ENCODE measurements at regions not wholly inside any gene's neighbourhood (a gene's known extent, or its start where the extent isn't known, plus 50 kb on each side); places are given as distances from the start of the nearest gene placed in this dataset.
"Not testable (repeated sequence)": the region's sequence is repeated elsewhere in the genome, so short reads cannot be mapped to it uniquely, and the experiment has no call there.

DNA sequence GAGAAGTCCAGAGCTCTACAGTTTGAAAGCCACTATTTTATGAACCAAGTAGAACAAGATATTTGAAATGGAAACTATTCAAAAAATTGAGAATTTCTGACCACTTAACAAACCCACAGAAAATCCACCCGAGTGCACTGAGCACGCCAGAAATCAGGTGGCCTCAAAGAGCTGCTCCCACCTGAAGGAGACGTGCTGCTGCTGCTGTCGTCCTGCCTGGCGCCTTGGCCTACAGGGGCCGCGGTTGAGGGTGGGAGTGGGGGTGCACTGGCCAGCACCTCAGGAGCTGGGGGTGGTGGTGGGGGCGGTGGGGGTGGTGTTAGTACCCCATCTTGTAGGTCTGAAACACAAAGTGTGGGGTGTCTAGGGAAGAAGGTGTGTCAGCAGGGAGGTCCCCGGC lies 50.0 kb upstream of the IQSEC3 start:
- TF ChIP-seq, protein P1, sequence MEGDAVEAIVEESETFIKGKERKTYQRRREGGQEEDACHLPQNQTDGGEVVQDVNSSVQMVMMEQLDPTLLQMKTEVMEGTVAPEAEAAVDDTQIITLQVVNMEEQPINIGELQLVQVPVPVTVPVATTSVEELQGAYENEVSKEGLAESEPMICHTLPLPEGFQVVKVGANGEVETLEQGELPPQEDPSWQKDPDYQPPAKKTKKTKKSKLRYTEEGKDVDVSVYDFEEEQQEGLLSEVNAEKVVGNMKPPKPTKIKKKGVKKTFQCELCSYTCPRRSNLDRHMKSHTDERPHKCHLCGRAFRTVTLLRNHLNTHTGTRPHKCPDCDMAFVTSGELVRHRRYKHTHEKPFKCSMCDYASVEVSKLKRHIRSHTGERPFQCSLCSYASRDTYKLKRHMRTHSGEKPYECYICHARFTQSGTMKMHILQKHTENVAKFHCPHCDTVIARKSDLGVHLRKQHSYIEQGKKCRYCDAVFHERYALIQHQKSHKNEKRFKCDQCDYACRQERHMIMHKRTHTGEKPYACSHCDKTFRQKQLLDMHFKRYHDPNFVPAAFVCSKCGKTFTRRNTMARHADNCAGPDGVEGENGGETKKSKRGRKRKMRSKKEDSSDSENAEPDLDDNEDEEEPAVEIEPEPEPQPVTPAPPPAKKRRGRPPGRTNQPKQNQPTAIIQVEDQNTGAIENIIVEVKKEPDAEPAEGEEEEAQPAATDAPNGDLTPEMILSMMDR (conservative IDR thresholded peaks at IDR 0.05; ENCODE audit: low read depth, low read length), result not testable (repeated sequence)
- not testable (repeated sequence) for TF ChIP-seq MXI1 (IDR thresholded peaks at IDR 0.05; ENCODE audit: borderline replicate concordance, low read depth, low read length); FOS (IDR thresholded peaks at IDR 0.05; ENCODE audit: low read depth, low read length); POLR2A (IDR thresholded peaks at IDR 0.05; ENCODE audit: low read depth, low read length); BHLHE40 (IDR thresholded peaks at IDR 0.05; ENCODE audit: low read depth, low read length); RFX5 (IDR thresholded peaks at IDR 0.05; ENCODE audit: low read depth, low read length)
- TF ChIP-seq, protein P2, sequence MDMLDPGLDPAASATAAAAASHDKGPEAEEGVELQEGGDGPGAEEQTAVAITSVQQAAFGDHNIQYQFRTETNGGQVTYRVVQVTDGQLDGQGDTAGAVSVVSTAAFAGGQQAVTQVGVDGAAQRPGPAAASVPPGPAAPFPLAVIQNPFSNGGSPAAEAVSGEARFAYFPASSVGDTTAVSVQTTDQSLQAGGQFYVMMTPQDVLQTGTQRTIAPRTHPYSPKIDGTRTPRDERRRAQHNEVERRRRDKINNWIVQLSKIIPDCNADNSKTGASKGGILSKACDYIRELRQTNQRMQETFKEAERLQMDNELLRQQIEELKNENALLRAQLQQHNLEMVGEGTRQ (IDR thresholded peaks at IDR 0.05; ENCODE audit: low read depth, low read length), result not testable (repeated sequence)

Measured in IMR-90 (cell line).